Spleen (tissue), 7 donors: ENCODE measurements at regions not wholly inside any gene's neighbourhood (a gene's known extent, or its start where the extent isn't known, plus 50 kb on each side); places are given as distances from the start of the nearest gene placed in this dataset.

ENCODE experiments used
- POLR2A ChIP-seq, 3 donors: fragments of 450-650 bp; IDR thresholded peaks; one replicate each; pipeline ENCODE4 v1.5.1; 2017; ENCODE audit warnings: antibody characterized with exemption in 3 of 3, mild to moderate bottlenecking in 1 of 3
- POLR2AphosphoS5 ChIP-seq, 3 donors: sonication (generic); formaldehyde crosslinking; IDR thresholded peaks; one replicate each; pipeline ENCODE4 v1.5.1; 2017; ENCODE audit warnings: antibody characterized with exemption in 3 of 3
- TF ChIP-seq, protein P1 (sequence below), 11 experiments: fragments of 200-600 bp in 7 of 11; fragments of 450-650 bp in 4 of 11; sonication (generic) in 4 of 11; IDR thresholded peaks in 8 of 11; conservative IDR thresholded peaks in 3 of 11; 1 replicate in 7 of 11; 2 replicates in 4 of 11; pipeline versions ENCODE4 v1.4.0 to v1.8.0; 2016 to 2021; ENCODE audit warnings: antibody characterized with exemption in 11 of 11, inconsistent platforms in 4 of 11, mild to moderate bottlenecking in 1 of 11
- donor health status: DM: no; HTN: no; CAD: no; lungs with moderate emphysema.
- donor health status: DM: no; HTN: no; CAD: no.
- donor health status: DM: no; HTN: no; CAD: no.

DNA sequence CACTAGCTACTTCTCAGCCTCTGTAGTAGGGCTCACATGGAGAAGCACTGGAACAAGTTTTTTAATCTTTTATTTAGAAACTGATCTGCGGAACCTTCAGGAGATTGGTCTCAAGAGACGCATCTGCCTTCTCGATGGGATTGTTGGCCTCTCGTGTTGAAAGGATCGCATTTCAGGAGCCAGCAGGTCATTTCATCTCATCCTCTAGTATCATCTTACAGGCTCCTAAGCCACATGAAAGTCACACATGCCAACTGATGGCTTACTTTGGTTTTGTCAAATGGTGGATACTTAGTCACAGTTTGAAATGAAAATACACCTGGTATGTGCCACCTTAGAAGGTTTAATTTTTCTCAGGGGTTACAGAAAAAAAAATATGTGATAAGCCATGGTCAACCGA is 1703.6 kb downstream of the EFNB2 start:
- TF ChIP-seq, protein P1, sequence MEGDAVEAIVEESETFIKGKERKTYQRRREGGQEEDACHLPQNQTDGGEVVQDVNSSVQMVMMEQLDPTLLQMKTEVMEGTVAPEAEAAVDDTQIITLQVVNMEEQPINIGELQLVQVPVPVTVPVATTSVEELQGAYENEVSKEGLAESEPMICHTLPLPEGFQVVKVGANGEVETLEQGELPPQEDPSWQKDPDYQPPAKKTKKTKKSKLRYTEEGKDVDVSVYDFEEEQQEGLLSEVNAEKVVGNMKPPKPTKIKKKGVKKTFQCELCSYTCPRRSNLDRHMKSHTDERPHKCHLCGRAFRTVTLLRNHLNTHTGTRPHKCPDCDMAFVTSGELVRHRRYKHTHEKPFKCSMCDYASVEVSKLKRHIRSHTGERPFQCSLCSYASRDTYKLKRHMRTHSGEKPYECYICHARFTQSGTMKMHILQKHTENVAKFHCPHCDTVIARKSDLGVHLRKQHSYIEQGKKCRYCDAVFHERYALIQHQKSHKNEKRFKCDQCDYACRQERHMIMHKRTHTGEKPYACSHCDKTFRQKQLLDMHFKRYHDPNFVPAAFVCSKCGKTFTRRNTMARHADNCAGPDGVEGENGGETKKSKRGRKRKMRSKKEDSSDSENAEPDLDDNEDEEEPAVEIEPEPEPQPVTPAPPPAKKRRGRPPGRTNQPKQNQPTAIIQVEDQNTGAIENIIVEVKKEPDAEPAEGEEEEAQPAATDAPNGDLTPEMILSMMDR (IDR thresholded peaks at IDR 0.05 in 8 of 11, conservative IDR thresholded peaks at IDR 0.05 in 3 of 11): no peak
- no peak for TF ChIP-seq POLR2A (IDR thresholded peaks at IDR 0.05)
- TF ChIP-seq POLR2AphosphoS5 (IDR thresholded peaks at IDR 0.05): no peak
